GM21360 (cell line): ENCODE measurements at regions not wholly inside any gene's neighbourhood (a gene's known extent, or its start where the extent isn't known, plus 50 kb on each side); places are given as distances from the start of the nearest gene placed in this dataset.
"Not testable (repeated sequence)": the region's sequence is repeated elsewhere in the genome, so short reads cannot be mapped to it uniquely, and the experiment has no call there.

Experiments
- ATAC-seq: cut with Tn5 transposase; IDR thresholded peaks from one replicate; pipeline ENCODE4 v1.9.1; 2021; ENCODE audit warnings: mild to moderate bottlenecking, moderate library complexity; ENCODE audit not compliant: unreplicated experiment

DNA sequence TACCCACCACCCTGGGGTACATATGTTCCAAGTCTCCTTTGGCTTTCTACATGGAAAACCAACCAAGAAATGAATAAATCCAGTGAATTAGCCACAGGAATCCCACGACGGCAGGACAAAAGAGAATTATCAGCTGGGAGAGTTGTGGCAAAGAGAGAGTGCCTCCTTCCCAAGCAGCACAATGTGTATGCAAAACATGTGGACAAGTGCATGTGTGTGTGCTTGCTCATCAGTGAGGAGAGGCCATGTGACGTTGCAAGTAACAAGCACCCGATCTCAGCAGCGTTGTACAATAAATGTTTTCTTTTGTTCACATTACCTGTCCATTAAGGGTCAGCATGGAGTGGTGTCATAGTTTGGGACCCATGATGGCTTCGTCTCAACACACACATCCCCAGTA, 50.0 kb upstream of the EMX2 start:
- no peak for ATAC-seq

DNA sequence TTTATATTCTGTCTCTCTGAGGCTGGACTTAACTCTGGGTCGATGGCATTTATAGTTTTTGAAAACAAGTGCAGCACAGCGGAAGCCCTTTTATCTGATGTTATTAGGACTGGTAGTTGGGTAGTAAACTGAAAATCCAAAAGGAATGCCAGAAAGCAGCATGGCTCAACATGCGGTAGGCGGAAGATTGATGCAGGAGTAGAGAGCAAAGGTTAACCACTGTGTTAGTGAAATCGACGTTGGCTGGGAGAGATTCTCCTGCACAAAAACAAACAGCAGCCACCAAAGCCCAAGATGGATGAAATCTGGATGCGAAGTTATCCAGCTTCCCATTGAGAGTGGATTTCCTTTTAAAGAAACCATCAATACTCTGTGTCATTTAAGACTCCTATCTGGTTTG, 54.5 kb upstream of the EMX2 start:
- no peak for ATAC-seq

DNA sequence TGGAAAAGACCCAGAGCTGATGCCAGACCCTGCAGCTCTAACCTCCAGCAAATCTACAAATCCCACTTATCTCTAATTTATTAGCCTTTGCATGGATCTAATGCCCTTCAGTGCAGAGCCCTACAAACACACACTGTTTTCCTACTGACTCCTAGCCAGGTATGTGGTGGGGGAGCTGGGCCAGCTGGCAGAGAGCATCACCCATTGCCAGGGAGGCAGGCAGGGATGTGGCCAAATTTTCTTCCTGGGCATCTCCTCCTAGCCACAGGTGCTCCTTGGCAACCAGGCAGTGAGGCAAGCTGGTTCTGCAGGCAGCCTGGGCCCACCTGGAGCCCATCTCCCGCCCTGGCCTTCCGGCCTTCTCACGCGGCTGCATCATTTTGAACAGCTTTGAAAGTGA, 55.9 kb upstream of the EMX2 start:
- no peak for ATAC-seq

DNA sequence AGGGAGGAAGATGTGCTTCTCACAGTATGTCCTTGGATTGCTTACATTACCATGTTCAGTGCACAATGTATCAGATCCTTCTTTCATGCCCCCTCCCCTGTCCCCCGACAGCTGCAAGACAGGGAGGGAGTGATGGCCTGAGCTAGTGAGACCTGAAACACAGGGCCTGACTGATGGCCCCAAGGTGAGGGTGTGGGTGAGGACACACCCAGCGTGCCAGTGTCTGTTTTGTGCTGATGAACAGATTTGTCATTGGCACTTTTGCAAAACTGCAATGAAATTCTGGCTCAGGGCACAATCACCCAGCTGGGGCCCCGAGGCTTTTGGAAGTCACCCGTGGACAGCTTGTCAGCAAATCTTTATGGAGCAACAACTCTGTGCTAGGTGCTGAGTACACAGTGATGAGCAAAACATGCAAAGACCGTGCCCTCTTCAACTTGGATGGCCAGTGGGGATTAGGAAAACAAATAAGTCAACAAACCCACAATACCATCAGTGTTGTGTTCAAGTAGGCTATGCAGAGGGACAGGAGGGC, 59.4 kb upstream of the EMX2 start:
- no peak for ATAC-seq

DNA sequence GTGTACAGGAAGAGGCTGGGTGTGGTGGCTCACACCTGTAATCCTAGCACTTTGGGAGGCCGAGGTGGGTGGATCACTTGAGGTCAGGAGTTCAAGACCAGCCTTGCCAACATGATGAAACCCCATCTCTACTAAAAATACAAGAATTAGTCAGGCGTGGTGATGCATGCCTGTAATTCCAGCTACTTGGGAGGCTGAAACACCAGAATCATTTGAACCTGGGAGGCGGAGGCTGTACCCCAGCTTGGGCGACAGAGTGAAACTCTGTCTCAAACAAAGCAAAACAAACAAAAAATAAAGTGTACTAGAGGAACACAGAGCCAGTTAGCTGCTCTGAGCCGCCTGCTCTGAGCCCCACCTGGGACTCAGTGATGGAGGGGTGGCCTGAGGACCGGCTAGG, 61.5 kb upstream of the EMX2 start:
- not testable (repeated sequence) for ATAC-seq

DNA sequence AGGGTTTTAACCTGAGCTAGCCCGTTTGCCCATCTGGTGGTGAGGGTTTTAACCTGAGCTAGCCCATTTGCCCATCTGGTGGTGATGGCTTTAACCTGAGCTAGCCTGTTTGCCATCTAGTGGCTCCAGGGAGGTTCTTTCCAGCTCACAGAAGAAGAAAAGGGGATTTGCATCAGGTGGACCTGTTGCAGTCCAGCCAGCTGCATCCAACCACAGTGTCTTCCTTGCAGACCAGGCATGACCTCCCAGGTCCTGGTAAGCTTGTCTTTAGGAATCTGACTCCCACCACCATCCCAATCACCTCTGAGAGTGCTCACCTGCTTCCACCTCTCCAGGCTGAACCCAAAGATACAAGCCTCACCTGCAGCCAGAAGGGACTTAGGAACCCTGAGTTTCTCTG, 62.4 kb upstream of the EMX2 start:
- no peak for ATAC-seq

DNA sequence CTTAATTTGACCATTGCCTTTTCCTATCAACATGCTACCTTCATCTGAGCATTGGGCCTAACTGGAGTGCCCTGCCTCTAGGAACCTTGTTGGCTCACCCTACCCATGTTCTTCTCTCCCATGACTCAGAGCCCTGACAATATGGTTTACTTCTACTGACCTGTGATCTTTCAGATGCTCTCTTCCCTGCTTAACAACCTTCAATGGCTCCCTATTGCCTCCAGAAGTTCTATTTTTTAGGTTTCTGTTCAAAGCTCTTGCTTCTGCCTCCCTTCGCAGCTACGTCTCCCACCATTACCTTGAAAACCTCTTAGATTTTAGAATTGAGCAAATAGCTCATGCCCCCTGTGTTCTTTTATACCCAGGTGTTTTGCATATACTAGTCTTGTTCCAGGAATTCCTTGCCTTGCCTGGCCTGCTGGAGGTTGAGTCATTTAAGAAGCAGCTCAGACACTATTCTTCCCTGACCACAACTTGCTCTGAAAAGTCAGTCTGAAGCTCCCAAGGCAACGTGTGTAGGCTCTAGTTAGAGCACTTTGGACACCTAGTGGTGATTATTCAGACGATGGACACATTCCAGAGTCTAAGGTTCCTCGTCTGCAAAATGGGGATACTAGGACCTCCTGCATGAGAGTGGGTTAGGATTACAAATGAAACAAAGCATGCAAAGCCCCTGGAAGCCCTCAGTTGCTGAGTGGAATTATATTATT, 64.4 kb upstream of the EMX2 start:
- ATAC-seq: no peak

DNA sequence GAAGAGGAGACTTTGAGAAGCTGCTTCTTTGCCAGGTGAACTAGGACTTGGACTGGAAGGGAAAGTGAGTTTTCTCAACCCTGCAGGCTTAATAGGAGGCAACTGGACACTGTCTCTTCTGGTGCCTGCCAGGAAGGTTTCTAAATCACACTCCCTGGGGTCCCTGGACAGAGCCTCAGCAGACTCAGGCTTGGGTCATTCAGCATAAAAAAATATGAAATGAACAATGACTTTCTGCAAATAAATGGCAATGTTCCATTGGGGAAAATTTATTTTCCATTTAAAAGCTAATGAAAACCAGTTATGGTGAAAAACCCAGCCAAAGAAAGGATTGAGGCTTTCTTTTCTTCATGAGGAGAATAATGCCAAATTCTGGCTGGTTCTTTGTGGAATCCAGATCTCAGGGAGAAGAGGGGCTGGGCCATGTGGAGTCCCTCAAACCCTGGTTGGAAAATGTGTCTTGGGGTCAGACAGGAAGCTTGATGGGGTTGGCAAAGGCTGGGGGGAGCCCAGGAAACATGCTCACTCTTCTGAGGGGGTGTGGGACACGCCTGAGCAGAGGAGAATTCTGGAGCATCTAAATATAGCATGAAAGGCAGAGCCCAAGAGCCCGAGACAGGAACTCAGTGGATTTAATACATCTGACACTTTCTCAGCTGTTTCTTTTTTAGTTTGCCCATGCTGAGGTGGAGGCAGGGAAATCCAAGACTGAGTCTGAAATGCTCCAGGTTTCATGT, 65.2 kb upstream of the EMX2 start:
- no peak for ATAC-seq

DNA sequence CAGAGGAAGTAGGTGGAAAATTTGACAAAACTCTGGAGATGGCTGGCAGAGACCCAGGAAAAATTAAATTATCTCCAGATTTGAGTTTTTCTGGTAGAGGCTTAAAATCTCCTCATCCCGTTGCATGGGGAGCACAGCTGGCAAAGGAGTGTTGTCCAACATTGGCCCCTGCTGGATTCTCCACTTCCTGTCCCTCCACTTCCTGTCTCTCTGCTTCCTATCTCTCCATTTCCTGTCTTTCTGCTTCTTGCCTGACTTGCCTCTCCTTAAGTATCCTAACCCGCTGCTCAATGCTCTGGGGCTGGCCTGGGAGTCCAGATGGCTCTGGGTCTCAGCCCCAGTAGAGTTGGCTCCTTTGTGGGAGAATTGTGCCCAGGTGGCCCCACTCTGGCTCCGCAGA, 65.8 kb upstream of the EMX2 start:
- no peak for ATAC-seq

DNA sequence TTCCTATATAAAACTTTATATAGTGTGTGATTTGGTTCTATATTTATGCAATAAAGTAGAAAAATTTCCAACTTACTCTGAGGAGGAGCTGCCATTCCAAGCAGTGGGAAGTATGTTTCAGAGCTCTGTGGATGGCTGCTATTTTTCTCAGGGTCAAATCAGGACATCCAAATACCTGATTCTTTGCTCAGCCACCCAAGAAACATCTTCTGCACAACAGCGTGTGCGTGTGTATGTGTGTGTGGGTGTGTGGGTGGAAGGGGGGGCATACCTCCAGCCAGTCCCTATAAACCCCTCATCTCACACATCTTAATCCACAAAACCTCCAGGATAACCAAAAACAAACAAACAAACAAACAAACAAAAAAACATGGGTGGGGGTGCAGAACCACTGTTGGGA, 66.3 kb upstream of the EMX2 start:
- no peak for ATAC-seq

DNA sequence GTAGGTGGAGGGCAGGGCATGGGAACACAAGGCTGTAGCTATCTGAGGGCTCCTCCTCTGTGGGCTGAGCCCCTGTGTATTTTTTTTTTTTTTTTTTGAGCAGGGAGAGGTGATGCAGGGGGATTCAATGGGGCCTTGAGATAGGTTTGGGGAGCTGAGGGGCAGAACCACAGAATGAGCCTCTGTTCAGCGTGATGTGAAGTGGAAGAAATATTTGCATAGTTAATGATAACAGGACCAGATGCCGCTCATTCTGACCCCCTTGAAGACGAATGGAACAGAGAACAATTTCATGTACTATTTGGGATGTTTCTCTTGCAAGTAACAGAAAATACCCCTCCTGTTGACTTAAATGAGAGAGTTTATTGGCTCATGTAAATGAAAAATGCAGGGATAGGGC, 69.7 kb upstream of the EMX2 start:
- ATAC-seq: no peak

DNA sequence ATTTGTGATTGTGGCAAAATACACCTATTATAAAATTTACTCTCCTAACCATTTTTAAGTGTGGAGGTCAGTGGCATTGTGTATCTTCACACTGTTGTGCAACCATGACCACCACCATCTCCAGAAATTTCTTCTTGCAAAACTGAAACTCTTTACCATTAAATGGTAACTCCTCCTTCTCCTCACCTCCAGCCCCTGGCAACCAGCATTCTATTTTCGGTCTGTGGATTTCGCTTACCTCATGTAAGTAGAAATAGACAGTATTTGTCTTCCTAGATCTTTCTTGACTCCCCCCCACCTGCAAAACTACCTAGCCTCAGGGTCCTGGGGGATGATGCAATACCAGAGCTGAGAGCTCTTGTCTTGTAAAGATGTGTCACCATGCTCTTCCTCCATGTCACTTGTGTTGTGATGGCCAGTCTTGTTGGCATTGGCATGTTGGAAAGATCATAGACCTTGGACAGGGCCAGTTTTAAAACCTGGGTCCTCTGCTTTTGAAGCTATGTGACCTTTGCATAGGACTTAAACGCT, 71.1 kb upstream of the EMX2 start:
- ATAC-seq: no peak

DNA sequence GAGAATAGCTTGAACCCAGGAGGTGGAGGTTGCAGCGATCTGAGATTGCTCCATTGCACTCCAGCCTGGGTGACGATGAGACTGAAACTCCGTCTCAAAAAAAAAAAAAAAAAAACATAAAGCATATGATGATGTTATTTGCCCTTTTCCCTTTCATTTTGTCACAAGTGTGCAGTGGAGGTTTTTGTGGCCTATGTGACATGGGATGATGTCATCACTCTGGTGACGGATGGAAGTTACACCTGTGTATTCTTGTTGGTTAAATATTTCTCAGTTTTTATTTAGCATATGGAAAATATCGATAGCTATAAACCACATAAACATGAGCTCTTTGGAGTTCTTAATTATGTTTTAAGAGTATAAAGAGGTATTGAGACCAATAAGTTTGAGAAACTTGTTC, 71.8 kb upstream of the EMX2 start:
- ATAC-seq: no peak

DNA sequence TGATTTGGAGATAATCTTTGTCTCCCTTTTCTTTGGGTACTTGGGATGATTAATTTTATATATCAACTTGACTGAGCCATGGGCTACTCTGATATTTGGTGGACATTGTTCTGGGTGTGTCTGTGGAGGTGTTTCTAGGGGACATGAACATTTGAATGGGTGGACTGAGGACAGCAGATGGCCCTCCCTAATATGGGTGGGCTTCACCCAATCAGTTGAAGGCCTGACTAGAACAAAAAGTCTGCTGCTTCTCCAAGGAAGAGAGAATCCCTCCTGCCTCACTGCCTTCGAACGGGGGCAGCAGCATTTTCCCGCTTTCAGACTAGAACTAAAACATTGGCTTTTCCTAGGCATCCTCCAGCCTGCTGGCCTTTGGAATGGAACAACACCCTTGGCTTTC, 73.9 kb upstream of the EMX2 start:
- ATAC-seq: no peak

DNA sequence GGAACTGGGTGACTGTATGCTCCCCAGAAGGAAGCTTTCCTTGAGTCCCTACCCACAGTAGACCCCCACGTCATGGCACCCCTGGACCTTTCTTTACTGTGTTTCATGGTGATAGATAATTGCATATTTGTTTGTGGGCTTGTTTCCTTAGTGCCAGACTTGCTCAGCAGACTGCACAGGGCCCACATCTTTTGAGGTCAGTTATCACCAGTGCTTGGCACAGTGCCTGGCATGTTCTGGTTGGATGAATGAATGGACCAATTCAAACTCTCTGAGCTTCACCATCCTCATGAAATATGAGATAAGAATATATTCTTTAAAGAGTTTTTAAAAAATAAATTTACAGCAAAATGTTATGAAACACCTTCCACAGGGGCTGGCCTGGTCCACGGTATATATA, 78.4 kb upstream of the EMX2 start:
- no peak for ATAC-seq

DNA sequence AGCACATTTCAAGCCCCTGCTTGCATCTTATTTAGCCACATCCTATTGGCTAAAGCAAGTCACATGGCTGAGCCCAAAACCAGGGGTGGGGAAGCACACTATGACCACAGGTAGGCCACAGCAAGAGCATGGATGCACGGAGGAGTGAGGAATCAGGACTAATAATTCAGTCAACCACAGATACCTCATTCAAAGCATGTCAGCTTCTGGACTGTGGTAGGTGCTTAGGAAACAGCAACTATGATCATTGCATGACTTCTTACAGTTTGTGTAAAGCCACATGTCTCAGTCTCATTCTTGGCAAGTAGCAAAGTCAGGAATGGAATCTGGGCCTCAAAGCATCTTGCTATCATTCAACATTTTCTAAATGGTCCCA, 79.0 kb upstream of the EMX2 start:
- no peak for ATAC-seq

DNA sequence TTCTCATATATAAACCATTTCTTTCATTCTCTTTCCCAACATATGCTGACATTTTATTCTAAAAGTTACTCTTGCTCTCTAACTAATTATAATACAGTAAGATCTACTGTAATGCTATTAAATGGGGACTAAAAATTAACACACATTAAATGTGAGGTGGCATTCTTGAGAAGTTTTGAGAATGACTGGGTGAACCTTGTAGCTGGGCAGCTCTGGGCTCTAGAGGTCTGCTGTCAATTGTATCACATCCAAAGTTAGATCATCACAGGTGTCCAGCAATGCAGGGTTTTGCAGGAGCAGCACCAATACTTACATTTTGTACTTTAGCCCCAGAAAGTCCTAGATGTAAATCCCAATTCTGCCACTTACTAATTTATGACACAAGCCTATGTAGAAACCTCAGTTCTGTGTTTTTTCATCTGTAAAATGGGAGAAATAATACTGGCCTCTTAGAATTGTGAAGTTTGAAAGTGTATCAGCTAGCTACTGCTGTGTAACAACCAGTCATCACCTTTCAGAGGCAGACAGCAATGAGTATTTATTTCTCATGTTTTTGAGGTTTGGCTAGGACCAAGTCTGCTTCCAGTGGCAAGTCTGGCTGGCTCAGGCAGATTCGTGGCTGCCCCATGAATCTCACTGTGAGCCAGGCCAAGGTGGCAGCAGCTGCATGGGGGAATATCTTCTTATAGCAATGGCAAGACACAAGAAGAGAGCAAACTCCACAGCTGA, 79.6 kb upstream of the EMX2 start:
- ATAC-seq: no peak

DNA sequence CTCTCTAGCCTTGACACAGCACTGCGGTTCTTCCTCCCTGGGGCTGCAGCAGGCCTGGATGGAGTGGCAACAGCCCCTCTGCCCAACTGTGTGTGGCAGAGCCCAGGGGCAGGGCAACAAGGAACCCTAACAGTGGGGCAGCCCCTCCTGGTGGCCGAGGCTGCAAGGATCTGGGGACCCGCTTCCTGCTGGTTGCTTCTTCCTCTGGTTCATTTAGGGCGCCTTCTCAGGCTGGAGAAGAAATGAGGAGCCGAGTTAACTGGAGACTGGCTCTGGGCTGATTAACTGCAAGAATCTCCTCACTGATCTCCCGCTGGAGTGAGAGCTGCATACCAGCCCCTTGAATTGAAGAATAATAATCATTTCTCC, 80.1 kb upstream of the EMX2 start:
- ATAC-seq: no peak

DNA sequence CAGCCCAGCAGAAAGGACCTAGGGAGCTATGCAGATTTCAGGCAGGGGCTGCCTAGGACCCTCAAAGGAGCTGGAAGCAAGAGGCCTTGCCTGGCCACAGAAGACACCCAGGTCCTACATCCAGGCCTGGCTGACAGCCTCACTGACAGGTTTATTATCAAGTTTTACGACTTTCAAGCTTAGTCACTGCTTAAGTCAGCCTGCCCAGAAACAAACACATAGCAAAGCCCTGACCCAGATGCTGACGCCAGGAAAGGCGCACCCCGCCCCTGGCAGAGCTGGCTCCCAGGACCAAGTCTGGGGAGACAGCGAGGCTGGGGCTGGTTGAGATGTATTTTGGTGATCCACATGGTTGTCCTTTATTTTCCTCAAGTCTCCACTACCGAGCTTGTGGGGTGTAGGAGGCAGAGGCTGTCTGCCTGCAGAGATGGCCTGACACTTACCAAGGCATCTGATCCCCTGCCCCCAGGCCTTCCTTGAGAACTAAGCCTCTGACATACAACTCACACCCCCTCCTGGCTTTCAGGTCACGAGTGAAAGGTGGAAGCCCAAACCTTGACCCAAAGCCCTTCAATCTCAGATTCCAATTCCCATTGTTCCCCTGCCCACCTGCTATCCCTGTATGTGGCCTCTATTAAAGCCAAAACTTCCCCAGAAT, 80.7 kb upstream of the EMX2 start:
- no peak for ATAC-seq

DNA sequence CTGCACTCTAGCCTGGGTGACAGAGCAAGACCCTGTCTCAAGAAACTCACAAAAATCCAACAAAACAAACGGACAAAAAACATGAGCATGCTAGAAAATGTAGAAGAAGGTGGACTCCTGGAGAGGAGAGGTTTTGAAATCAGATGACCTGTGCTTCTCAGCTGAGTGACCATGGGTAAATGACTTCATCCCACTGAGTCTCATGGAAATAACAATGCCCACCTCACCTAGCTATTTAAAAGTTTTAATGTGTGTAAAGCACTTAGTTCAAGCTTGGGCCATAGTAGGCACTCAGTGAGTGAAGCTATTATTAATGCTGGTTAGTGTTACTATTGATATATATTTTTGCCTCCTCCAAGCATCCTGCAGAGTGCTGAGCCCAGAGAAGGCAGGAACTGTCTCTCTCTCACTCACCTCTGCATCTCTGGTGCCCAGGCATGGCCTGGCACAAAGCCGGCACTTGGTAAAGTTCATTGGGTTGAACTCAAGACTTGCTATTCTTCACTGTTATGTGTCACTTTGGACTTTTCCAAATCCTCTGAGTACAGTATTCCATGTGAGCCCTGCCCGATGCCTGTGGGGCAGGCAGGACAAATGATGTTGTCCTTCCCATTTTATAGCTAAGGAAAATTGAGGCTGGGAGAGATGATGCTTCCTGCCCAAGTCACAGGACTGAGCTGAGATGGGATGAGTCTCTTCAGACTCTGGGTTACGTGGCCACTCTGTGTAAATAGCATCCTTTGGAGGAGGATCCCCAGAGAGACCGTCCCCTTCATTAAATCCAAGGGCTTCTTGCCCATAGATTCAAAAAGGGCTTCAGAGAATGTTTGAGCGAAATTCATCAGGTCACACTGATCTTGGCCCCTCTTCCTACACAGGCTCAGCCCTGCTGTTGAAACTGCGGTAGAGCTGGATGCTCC, 81.4 kb upstream of the EMX2 start:
- ATAC-seq: no peak
